Coronary artery (tissue), 2 donors: ENCODE measurements at regions not wholly inside any gene's neighbourhood (a gene's known extent, or its start where the extent isn't known, plus 50 kb on each side); places are given as distances from the start of the nearest gene placed in this dataset.
"Not testable (repeated sequence)": the region's sequence is repeated elsewhere in the genome, so short reads cannot be mapped to it uniquely, and the experiment has no call there.

Experiments used
- DNase-seq: peaks from one replicate; pipeline ENCODE4 v3.0.0-alpha.2; 2017; ENCODE audit warnings: low spot score
- H3K27ac ChIP-seq, 2 donors: fragments of 200-600 bp; sonication (generic); one replicate each; pipeline ENCODE4 v1.5.1; 2016 to 2019
- H3K4me3 ChIP-seq: fragments of 200-600 bp; sonication (generic); 2 replicates; pipeline ENCODE4 v1.5.1; 2016; ENCODE audit warnings: mild to moderate bottlenecking, moderate library complexity
- CTCF ChIP-seq: fragments of 200-600 bp; sonication (generic); IDR thresholded peaks from one replicate; pipeline ENCODE4 v1.5.1; 2019; ENCODE audit warnings: antibody characterized with exemption

- H3K27ac ChIP-seq, result no peak overlapping the region
- no peak for TF ChIP-seq CTCF
- no peak for DNase-seq
- no peak overlapping the region for H3K4me3 ChIP-seq
Observed at GRCh38 chr1:187725216-187725615, 896.5 kb downstream of the PLA2G4A start.

GRCh38 chr1:187733232-187733631 lies 904.5 kb downstream of the PLA2G4A start:
- no peak overlapping the region for H3K27ac ChIP-seq
- H3K4me3 ChIP-seq, result no peak overlapping the region
- no peak for DNase-seq
- no peak for TF ChIP-seq CTCF

- no peak overlapping the region for H3K4me3 ChIP-seq
- no peak for TF ChIP-seq CTCF
- no peak overlapping the region for H3K27ac ChIP-seq
- DNase-seq, result no peak
Observed at GRCh38 chr1:187734427-187734826, 905.7 kb downstream of the PLA2G4A start.

GRCh38 chr1:187744665-187745064 lies 915.9 kb downstream of the PLA2G4A start:
- Histone ChIP-seq H3K27ac (no peak overlapping the region), H3K4me3 (no peak overlapping the region)
- DNase-seq, result no peak
- TF ChIP-seq CTCF, result no peak

GRCh38 chr1:187755536-187755935 lies 926.8 kb downstream of the PLA2G4A start:
- H3K4me3 ChIP-seq, result no peak overlapping the region
- H3K27ac ChIP-seq, result no peak overlapping the region
- no peak for DNase-seq
- TF ChIP-seq CTCF, result no peak

- H3K4me3 ChIP-seq, H3K27ac ChIP-seq, DNase-seq: not testable (repeated sequence)
Observed at GRCh38 chr1:187756684-187757083, 927.9 kb downstream of the PLA2G4A start.

GRCh38 chr1:187759825-187760333 lies 931.1 kb downstream of the PLA2G4A start:
- DNase-seq, result no peak
- TF ChIP-seq CTCF, result no peak
- Histone ChIP-seq H3K4me3 (no peak overlapping the region), H3K27ac (no peak overlapping the region)

GRCh38 chr1:187762118-187762517 lies 933.4 kb downstream of the PLA2G4A start:
- no peak overlapping the region for H3K27ac ChIP-seq
- TF ChIP-seq CTCF, result no peak
- no peak for DNase-seq
- no peak overlapping the region for H3K4me3 ChIP-seq
